Fibroblast of pulmonary artery (primary cell): ENCODE measurements at regions not wholly inside any gene's neighbourhood (a gene's known extent, or its start where the extent isn't known, plus 50 kb on each side); places are given as distances from the start of the nearest gene placed in this dataset.

ENCODE experiments used
- DNase-seq: peaks from one replicate; pipeline ENCODE4 v3.0.0-alpha.2; 2010; ENCODE audit warnings: low read depth
- H3K4me3 ChIP-seq: replicated peaks from 2 replicates; pipeline ENCODE4 v1.5.1; 2011; ENCODE audit warnings: low read depth, mild to moderate bottlenecking, control low read depth, low read length, moderate library complexity
- TF ChIP-seq, protein P1 (sequence below): IDR thresholded peaks from 2 replicates; pipeline ENCODE4 v1.5.1; 2011; ENCODE audit warnings: mild to moderate bottlenecking, control low read depth, low read length, inconsistent platforms; ENCODE audit errors: missing control alignments

GRCh38 chr7:142459551-142459963 lies 201.7 kb upstream of the PRSS58 start:
- H3K4me3 ChIP-seq: no peak overlapping the region
- DNase-seq: peak; percentile 78
- TF ChIP-seq, protein P1, sequence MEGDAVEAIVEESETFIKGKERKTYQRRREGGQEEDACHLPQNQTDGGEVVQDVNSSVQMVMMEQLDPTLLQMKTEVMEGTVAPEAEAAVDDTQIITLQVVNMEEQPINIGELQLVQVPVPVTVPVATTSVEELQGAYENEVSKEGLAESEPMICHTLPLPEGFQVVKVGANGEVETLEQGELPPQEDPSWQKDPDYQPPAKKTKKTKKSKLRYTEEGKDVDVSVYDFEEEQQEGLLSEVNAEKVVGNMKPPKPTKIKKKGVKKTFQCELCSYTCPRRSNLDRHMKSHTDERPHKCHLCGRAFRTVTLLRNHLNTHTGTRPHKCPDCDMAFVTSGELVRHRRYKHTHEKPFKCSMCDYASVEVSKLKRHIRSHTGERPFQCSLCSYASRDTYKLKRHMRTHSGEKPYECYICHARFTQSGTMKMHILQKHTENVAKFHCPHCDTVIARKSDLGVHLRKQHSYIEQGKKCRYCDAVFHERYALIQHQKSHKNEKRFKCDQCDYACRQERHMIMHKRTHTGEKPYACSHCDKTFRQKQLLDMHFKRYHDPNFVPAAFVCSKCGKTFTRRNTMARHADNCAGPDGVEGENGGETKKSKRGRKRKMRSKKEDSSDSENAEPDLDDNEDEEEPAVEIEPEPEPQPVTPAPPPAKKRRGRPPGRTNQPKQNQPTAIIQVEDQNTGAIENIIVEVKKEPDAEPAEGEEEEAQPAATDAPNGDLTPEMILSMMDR: peak; percentile 77

DNA sequence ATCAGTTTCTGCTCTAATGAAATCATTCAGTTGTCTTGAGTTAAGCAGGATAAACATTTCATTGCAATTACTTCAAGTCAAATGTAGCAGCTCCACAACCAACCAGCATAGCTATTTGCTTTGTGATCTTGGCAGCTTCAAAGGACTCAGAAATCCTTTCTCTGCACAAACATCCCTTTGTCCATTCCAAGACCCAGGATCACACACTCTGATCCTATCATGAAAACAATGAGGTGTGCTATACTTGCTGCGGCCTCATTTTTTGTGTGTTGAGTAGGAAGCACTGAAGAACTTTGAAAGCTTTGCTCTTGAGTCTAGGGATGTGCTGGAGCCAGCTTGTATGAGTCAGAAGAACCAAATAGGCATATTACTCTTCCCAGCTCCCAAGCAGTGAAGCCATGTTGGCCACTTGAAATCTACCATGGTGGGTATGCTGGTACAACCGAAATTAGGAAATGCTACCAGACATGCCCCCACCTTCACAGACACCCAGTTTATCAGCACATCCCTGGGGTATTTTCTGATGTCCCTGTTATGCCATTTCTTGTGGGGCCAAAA lies 199.4 kb upstream of the PRSS58 start:
- TF ChIP-seq, protein P1: no peak
- no peak for DNase-seq

DNA sequence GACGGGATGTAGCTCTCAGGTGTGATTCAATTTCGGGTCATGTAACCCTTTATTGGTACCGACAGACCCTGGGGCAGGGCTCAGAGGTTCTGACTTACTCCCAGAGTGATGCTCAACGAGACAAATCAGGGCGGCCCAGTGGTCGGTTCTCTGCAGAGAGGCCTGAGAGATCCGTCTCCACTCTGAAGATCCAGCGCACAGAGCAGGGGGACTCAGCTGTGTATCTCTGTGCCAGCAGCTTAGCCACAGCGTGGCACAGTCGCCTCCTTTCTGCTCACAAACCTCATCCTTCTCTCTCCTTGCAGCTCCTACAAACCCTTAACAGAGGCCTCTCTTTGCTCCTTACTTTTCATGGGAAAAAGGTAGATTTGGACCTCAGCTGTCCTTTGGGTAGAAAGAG lies 197.5 kb upstream of the PRSS58 start:
- DNase-seq: no peak
- no peak overlapping the region for H3K4me3 ChIP-seq
- TF ChIP-seq, protein P1: no peak

More for the DNA sequence above, 199.4 kb upstream of the PRSS58 start:
- no peak overlapping the region for H3K4me3 ChIP-seq

DNA sequence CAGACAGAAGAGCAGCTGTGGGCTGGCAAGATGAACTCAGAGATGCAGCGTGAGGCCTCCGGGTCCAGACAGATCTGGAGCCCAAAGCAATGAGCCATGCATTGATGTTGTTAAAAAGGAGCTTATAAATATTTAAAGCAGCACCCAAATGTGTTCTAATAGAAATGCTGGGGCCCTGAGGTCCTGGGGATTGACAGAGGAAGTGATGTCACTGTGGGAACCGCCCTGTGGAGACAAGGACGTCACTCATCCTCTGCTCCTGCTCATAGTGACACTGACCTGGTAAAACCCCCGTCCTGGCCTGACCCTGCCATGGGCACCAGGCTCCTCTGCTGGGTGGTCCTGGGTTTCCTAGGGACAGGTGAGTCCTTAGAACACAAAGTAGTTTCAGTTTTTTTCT lies 197.0 kb upstream of the PRSS58 start:
- H3K4me3 ChIP-seq: no peak overlapping the region
- TF ChIP-seq, protein P1: no peak
- DNase-seq: no peak

DNA sequence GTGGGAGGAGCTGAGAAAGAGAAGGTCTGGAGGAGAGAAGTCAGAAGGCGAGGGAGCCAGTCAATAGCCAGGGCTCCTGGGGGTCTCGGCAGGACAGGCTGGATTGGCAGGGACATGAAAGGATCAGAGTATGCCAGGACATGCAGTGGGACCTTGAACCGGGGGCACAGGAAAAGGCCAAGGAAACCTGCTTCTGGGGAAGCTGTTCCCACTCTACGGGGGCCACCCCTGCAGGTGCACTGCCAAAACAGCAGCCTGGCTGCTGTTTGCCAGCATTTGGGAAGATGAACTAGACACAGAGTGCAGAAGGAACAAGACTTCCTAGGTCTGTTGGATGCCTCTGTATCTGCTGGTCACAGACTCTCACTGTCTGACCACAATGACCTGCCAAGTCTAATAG lies 194.9 kb upstream of the PRSS58 start:
- TF ChIP-seq, protein P1: no peak
- no peak overlapping the region for H3K4me3 ChIP-seq
- no peak for DNase-seq

- TF ChIP-seq, protein P1: no peak
- DNase-seq: no peak
- no peak overlapping the region for H3K4me3 ChIP-seq
These were observed 194.0 kb upstream of the PRSS58 start for GRCh38 chr7:142451817-142452216.

GRCh38 chr7:142451296-142451695 lies 193.4 kb upstream of the PRSS58 start:
- TF ChIP-seq, protein P1: no peak
- no peak overlapping the region for H3K4me3 ChIP-seq
- no peak for DNase-seq
